ENCODE measurements at regions not wholly inside any gene's neighbourhood (a gene's known extent, or its start where the extent isn't known, plus 50 kb on each side); places are given as distances from the start of the nearest gene placed in this dataset.

DNA sequence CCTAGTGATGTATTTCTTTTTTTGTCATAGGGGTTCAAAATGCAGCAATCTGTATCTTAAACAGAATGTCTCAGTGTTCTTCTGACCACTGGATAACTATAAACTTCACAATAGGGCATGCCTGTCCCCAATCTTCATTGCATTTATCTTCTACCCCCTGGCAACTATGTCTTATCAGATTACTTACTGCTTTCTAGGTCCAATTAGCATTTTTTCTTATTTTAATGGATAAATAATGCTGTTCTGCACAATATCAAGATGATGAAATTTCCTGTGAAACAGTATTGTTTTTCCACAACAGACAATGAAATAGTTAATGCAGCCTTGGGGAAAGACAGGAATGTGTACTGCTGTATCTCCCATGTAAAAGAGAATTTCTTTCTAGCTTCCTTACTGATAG, 432.1 kb downstream of the NSUN3 start:
- Histone ChIP-seq H3K9ac (ENCODE audit: low read length) (no peak overlapping the region), H3K9me3 (ENCODE audit: control insufficient read depth in 1 of 2, insufficient read depth in 1 of 2, low read depth in 1 of 2, low read length in 2 of 2) (peaks cover 0 to 11% of the 10 kb centered on the region in 2 experiments; a peak in 2 of 4 replicates), H2AFZ (ENCODE audit: low read depth, low read length, poor library complexity, severe bottlenecking) (no peak overlapping the region), H3K4me2 (ENCODE audit: low read length) (no peak overlapping the region), H3K79me2 (ENCODE audit: insufficient read depth, low read length) (no peaks in the 10 kb centered on the region), H4K20me1 (ENCODE audit: insufficient read depth) (no peaks in the 10 kb centered on the region), H3K27ac (ENCODE audit: low read depth, low read length) (no peak overlapping the region), H3K36me3 (ENCODE audit: control insufficient read depth in 1 of 2, insufficient read depth in 2 of 2, low read length in 2 of 2) (no peaks in the 10 kb centered on the region), H3K4me3 (replicated peaks in 1 of 2; ENCODE audit: low read depth in 1 of 2, low read length in 2 of 2) (no peak overlapping the region), H3K27me3 (ENCODE audit: insufficient read depth, low read length) (no peaks in the 10 kb centered on the region), H3K4me1 (ENCODE audit: control insufficient read depth in 1 of 2, insufficient read depth in 2 of 2, low read length in 2 of 2) (no peaks in the 10 kb centered on the region), H3K9me2 (ENCODE audit: insufficient read depth) (no peaks in the 10 kb centered on the region)
- DNase-seq (ENCODE audit: low read depth, low spot score): no peak
- POLR2A ChIA-PET: no interaction called here
- no TSS peak for BruUV-seq (replicated peaks)
- ATAC-seq: no peak
- intact Hi-C loops (cut with micrococcal nuclease): no loop called here
- TF ChIP-seq SP1 (IDR thresholded peaks at IDR 0.05; ENCODE audit: low read depth): no peak
- TF ChIP-seq CBX3 (IDR thresholded peaks at IDR 0.05; ENCODE audit: low read depth): no peak
- no peak for TF ChIP-seq REST (IDR thresholded peaks at IDR 0.05; ENCODE audit: low read depth)
- TF ChIP-seq SIN3A (IDR thresholded peaks at IDR 0.05; ENCODE audit: low read depth): no peak
- TF ChIP-seq JUND (IDR thresholded peaks at IDR 0.05): no peak
- no peak for TF ChIP-seq TCF7L2 (IDR thresholded peaks at IDR 0.05; ENCODE audit: borderline replicate concordance, extremely low read depth, insufficient read depth, insufficient read length)
- TF ChIP-seq EZH2phosphoT487 (IDR thresholded peaks at IDR 0.05; ENCODE audit: borderline replicate concordance): no peak
- TF ChIP-seq, protein P1, sequence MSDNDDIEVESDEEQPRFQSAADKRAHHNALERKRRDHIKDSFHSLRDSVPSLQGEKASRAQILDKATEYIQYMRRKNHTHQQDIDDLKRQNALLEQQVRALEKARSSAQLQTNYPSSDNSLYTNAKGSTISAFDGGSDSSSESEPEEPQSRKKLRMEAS (IDR thresholded peaks at IDR 0.05): no peak
- TF ChIP-seq POLR2A (IDR thresholded peaks at IDR 0.05; ENCODE audit: borderline replicate concordance, extremely low read depth, insufficient read depth, insufficient read length): no peak
- no peak for TF ChIP-seq ZNF274 (IDR thresholded peaks at IDR 0.05; ENCODE audit: low read depth, low read length)
- TF ChIP-seq, protein P2, sequence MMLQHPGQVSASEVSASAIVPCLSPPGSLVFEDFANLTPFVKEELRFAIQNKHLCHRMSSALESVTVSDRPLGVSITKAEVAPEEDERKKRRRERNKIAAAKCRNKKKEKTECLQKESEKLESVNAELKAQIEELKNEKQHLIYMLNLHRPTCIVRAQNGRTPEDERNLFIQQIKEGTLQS (IDR thresholded peaks at IDR 0.05): no peak
- CTCF ChIA-PET: no interaction called here
- RAD21 ChIA-PET (ENCODE audit: low non-redundant PET in 1 of 2, low total read pairs in 2 of 2, uncharacterized antibody in 2 of 2, unreplicated experiment in 2 of 2): no interaction called here
